MM.1S (cell line): ENCODE measurements at regions not wholly inside any gene's neighbourhood (a gene's known extent, or its start where the extent isn't known, plus 50 kb on each side); places are given as distances from the start of the nearest gene placed in this dataset.

Experiments
- DNase-seq: peaks from one replicate; pipeline ENCODE4 v3.0.0-alpha.2; 2015
- H2AFZ ChIP-seq: fragments of 300-600 bp; sonication (generic); 2 replicates; pipeline ENCODE4 v1.6.0; 2016; ENCODE audit warnings: antibody characterized with exemption, low read length
- H3F3A ChIP-seq: fragments of 300-600 bp; sonication (generic); 2 replicates; pipeline ENCODE4 v1.6.1; 2016; ENCODE audit warnings: mild to moderate bottlenecking, antibody characterized with exemption, low read length, moderate library complexity, mixed read lengths; ENCODE audit not compliant: insufficient read depth
- H3K27ac ChIP-seq: fragments of 300-600 bp; sonication (generic); 2 replicates; pipeline ENCODE4 v1.5.1; 2016; ENCODE audit warnings: mild to moderate bottlenecking, low read length
- H3K27me3 ChIP-seq: fragments of 300-600 bp; sonication (generic); replicated peaks from 2 replicates; pipeline ENCODE4 v1.6.0; 2016; ENCODE audit warnings: low read length; ENCODE audit not compliant: insufficient read depth
- H3K36me3 ChIP-seq: fragments of 300-600 bp; sonication (generic); replicated peaks from 2 replicates; pipeline ENCODE4 v1.6.1; 2016; ENCODE audit warnings: mild to moderate bottlenecking, low read length, mixed read lengths; ENCODE audit not compliant: insufficient read depth
- H3K4me1 ChIP-seq: fragments of 300-600 bp; sonication (generic); 2 replicates; pipeline ENCODE4 v1.6.1; 2016; ENCODE audit warnings: low read length, mixed read lengths
- H3K4me2 ChIP-seq: fragments of 300-600 bp; sonication (generic); 2 replicates; pipeline ENCODE4 v1.6.0; 2016; ENCODE audit warnings: low read depth, low read length
- H3K4me3 ChIP-seq: fragments of 300-600 bp; sonication (generic); 2 replicates; pipeline ENCODE4 v1.5.1; 2016; ENCODE audit warnings: low read length, mixed read lengths
- H3K79me2 ChIP-seq: fragments of 300-600 bp; sonication (generic); 2 replicates; pipeline ENCODE4 v1.6.1; 2016; ENCODE audit warnings: mixed run types, low read length, mixed read lengths
- H3K9ac ChIP-seq: fragments of 300-600 bp; sonication (generic); 2 replicates; pipeline ENCODE4 v1.6.1; 2016; ENCODE audit warnings: low read length, mixed read lengths
- H3K9me2 ChIP-seq: fragments of 300-600 bp; sonication (generic); replicated peaks from 2 replicates; pipeline ENCODE4 v1.6.1; 2016; ENCODE audit warnings: mild to moderate bottlenecking, low read length, mixed read lengths; ENCODE audit not compliant: insufficient read depth
- H3K9me3 ChIP-seq: fragments of 300-600 bp; sonication (generic); replicated peaks from 2 replicates; pipeline ENCODE4 v1.6.1; 2016; ENCODE audit warnings: mild to moderate bottlenecking, low read length, mixed read lengths; ENCODE audit not compliant: insufficient read depth
- H4K20me1 ChIP-seq: fragments of 300-600 bp; sonication (generic); 2 replicates; pipeline ENCODE4 v1.6.1; 2016; ENCODE audit warnings: mild to moderate bottlenecking, low read length, moderate library complexity, mixed read lengths; ENCODE audit not compliant: insufficient read depth
- CTCF ChIP-seq: fragments of 300-600 bp; sonication (generic); IDR thresholded peaks from 2 replicates; pipeline ENCODE4 v1.5.1; 2016; ENCODE audit warnings: antibody characterized with exemption, low read length, mixed read lengths
- EZH2 ChIP-seq: fragments of 300-600 bp; sonication (generic); optimal IDR thresholded peaks from 2 replicates; pipeline ENCODE3; 2017; ENCODE audit warnings: low read depth, mild to moderate bottlenecking, antibody characterized with exemption, low read length, mixed read lengths
- EZH2phosphoT487 ChIP-seq: fragments of 300-600 bp; sonication (generic); IDR thresholded peaks from 2 replicates; pipeline ENCODE4 v1.6.1; 2018; ENCODE audit warnings: antibody characterized with exemption, low read length

- Histone ChIP-seq H3K36me3 (no peaks in the 10 kb centered on the region), H3K4me3 (no peak overlapping the region), H3K9ac (no peak overlapping the region), H2AFZ (peak overlapping the region; percentile 49; the same call in 1 of the 2 replicates), H3K4me2 (no peak overlapping the region), H4K20me1 (no peaks in the 10 kb centered on the region), H3K4me1 (0 out of 2 replicates have a peak, but pooled peaks cover 11% of the 10 kb centered on the region), H3K9me3 (no peaks in the 10 kb centered on the region), H3K9me2 (no peaks in the 10 kb centered on the region), H3K27ac (no peak overlapping the region), H3K27me3 (no peaks in the 10 kb centered on the region), H3K79me2 (no peaks in the 10 kb centered on the region), H3F3A (no peaks in the 10 kb centered on the region)
- TF ChIP-seq CTCF = no peak
- TF ChIP-seq EZH2phosphoT487 = no peak
- no peak for TF ChIP-seq EZH2
- no peak for DNase-seq
These were observed 303.5 kb upstream of the ANO3 start for GRCh38 chr11:26028393-26028911.

GRCh38 chr11:26030399-26030798 is 301.5 kb upstream of the ANO3 start:
- Histone ChIP-seq H3K27me3 (no peaks in the 10 kb centered on the region), H3K9me3 (no peaks in the 10 kb centered on the region), H3K9ac (no peak overlapping the region), H3K4me2 (no peak overlapping the region), H4K20me1 (no peaks in the 10 kb centered on the region), H3K4me1 (0 out of 2 replicates have a peak, but pooled peaks cover 11% of the 10 kb centered on the region), H2AFZ (no peak overlapping the region), H3K4me3 (no peak overlapping the region), H3F3A (no peaks in the 10 kb centered on the region), H3K9me2 (no peaks in the 10 kb centered on the region), H3K79me2 (no peaks in the 10 kb centered on the region), H3K36me3 (no peaks in the 10 kb centered on the region), H3K27ac (no peak overlapping the region)
- no peak for DNase-seq
- TF ChIP-seq EZH2 = no peak
- TF ChIP-seq CTCF = no peak
- TF ChIP-seq EZH2phosphoT487 = no peak

GRCh38 chr11:26032241-26032640 is 299.7 kb upstream of the ANO3 start:
- Histone ChIP-seq H3K9me3 (no peaks in the 10 kb centered on the region), H3K79me2 (no peaks in the 10 kb centered on the region), H3K9me2 (no peaks in the 10 kb centered on the region), H3K9ac (no peak overlapping the region), H3K27ac (no peak overlapping the region), H4K20me1 (no peaks in the 10 kb centered on the region), H3K36me3 (no peaks in the 10 kb centered on the region), H2AFZ (no peak overlapping the region), H3K4me3 (no peak overlapping the region), H3K27me3 (no peaks in the 10 kb centered on the region), H3F3A (no peaks in the 10 kb centered on the region), H3K4me1 (0 out of 2 replicates have a peak, but pooled peaks cover 11% of the 10 kb centered on the region), H3K4me2 (no peak overlapping the region)
- TF ChIP-seq EZH2 = no peak
- TF ChIP-seq EZH2phosphoT487 = no peak
- TF ChIP-seq CTCF = no peak
- DNase-seq = no peak
